Activated naive CD4-positive, alpha-beta T cell treated with anti-CD3 and anti-CD28 coated beads, Interleukin-2, amount 10 ng/mL, durations not matched to agents 7 days and 5 days (primary cell): ENCODE measurements at regions not wholly inside any gene's neighbourhood (a gene's known extent, or its start where the extent isn't known, plus 50 kb on each side); places are given as distances from the start of the nearest gene placed in this dataset.

ENCODE experiments used
- CTCF ChIA-PET: fragments of 350-600 bp; sonication (Branson Sonifier 250); formaldehyde crosslinking; loops from one replicate; lab custom pipeline; 2021; ENCODE audit warnings: antibody characterized with exemption; lab: Charles Lee
- DNase-seq: peaks from one replicate; pipeline ENCODE4 v3.0.0-alpha.2; 2020
- H3K27ac Mint-ChIP-seq: one replicate; pipeline ENCODE4 v1.8.0; 2021; ENCODE audit warnings: mild to moderate bottlenecking, moderate library complexity, mixed read lengths
- H3K27me3 Mint-ChIP-seq: one replicate; pipeline ENCODE4 v1.8.0; 2021; ENCODE audit warnings: mild to moderate bottlenecking, mixed read lengths
- H3K36me3 Mint-ChIP-seq: one replicate; pipeline ENCODE4 v1.8.0; 2021; ENCODE audit warnings: mixed read lengths
- H3K4me1 Mint-ChIP-seq: one replicate; pipeline ENCODE4 v1.8.0; 2021; ENCODE audit warnings: mixed read lengths
- H3K4me3 Mint-ChIP-seq: one replicate; pipeline ENCODE4 v1.8.0; 2021; ENCODE audit warnings: mild to moderate bottlenecking, moderate library complexity, mixed read lengths
- H3K9me3 Mint-ChIP-seq: one replicate; pipeline ENCODE4 v1.8.0; 2021; ENCODE audit warnings: mixed read lengths

GRCh38 chr14:66140213-66140918 is 345.8 kb upstream of the CCDC196 start:
- Mint-ChIP-seq H3K27ac (no peak overlapping the region), H3K4me3 (no peak overlapping the region), H3K27me3 (peaks cover 8% of the 10 kb centered on the region), H3K9me3 (no peaks in the 10 kb centered on the region), H3K36me3 (no peaks in the 10 kb centered on the region), H3K4me1 (no peaks in the 10 kb centered on the region)
- no peak for DNase-seq
- CTCF ChIA-PET, result no interaction called here

- no peaks in the 10 kb centered on the region for H3K9me3 Mint-ChIP-seq
Observed at GRCh38 chr14:66140963-66141362, 345.2 kb upstream of the CCDC196 start.

GRCh38 chr14:66141733-66142132 is 344.4 kb upstream of the CCDC196 start:
- Mint-ChIP-seq H3K27ac (no peak overlapping the region), H3K9me3 (no peaks in the 10 kb centered on the region), H3K27me3 (peaks cover 10% of the 10 kb centered on the region), H3K4me1 (no peaks in the 10 kb centered on the region), H3K4me3 (no peak overlapping the region), H3K36me3 (no peaks in the 10 kb centered on the region)
- CTCF ChIA-PET, result no interaction called here
- no peak for DNase-seq

More at GRCh38 chr14:66140963-66141362, 345.2 kb upstream of the CCDC196 start:
- H3K27ac Mint-ChIP-seq, result no peak overlapping the region
- no peak for DNase-seq
- CTCF ChIA-PET, result no interaction called here
- H3K4me1 Mint-ChIP-seq, result no peaks in the 10 kb centered on the region
- no peaks in the 10 kb centered on the region for H3K36me3 Mint-ChIP-seq
- H3K4me3 Mint-ChIP-seq, result no peak overlapping the region
- peaks cover 8% of the 10 kb centered on the region for H3K27me3 Mint-ChIP-seq

DNA sequence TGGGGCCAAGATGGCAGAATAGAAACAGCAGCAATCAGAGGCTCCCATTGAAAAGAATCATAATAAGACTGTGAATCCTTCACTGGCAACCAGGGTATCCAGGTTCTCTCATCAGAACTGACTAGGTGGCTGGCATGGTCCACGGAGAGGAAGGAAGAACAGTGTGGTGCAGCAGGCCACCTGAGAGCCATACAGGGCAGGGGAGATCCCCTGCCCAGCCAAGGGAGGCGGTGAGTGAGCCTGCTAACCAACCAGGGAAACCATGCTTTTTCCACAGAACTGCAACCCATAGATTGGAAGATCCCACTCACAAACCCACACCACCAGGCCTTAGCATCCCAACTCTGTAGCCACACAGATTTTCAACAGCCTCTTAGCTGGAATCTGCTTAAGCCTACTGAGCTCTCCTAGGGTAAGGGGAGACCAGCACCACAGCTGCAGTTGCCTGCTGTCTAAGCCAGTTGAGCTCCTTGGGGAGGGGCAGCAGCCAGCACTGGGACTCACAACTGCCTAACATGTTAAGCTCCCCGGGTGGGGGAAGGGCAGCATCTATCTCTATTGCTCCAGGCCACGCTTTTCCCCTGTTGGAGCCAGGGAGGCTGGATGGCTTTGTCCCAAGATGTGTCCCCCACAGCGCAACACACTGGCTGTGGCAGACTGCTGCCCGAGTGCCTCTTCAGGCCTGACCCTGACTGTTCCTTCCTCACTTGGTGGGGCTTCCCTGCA is 342.6 kb upstream of the CCDC196 start:
- CTCF ChIA-PET, result no interaction called here
- Mint-ChIP-seq H3K36me3 (no peaks in the 10 kb centered on the region), H3K27ac (no peak overlapping the region), H3K4me1 (no peaks in the 10 kb centered on the region), H3K9me3 (no peaks in the 10 kb centered on the region), H3K4me3 (no peak overlapping the region), H3K27me3 (peaks cover 20% of the 10 kb centered on the region)
- no peak for DNase-seq

- H3K27me3 Mint-ChIP-seq, result peaks cover 5% of the 10 kb centered on the region
- H3K36me3 Mint-ChIP-seq, result no peaks in the 10 kb centered on the region
- H3K4me3 Mint-ChIP-seq, result no peak overlapping the region
- CTCF ChIA-PET, result no interaction called here
- H3K9me3 Mint-ChIP-seq, result no peaks in the 10 kb centered on the region
- no peak for DNase-seq
- no peaks in the 10 kb centered on the region for H3K4me1 Mint-ChIP-seq
- H3K27ac Mint-ChIP-seq, result no peak overlapping the region
Observed at GRCh38 chr14:66152302-66152701, 333.9 kb upstream of the CCDC196 start.

GRCh38 chr14:66152747-66153146 is 333.4 kb upstream of the CCDC196 start:
- Mint-ChIP-seq H3K4me1 (no peaks in the 10 kb centered on the region), H3K27me3 (peaks cover under 1% of the 10 kb centered on the region), H3K27ac (no peak overlapping the region), H3K36me3 (no peaks in the 10 kb centered on the region), H3K4me3 (no peak overlapping the region), H3K9me3 (no peaks in the 10 kb centered on the region)
- DNase-seq, result no peak
- CTCF ChIA-PET, result no interaction called here

DNA sequence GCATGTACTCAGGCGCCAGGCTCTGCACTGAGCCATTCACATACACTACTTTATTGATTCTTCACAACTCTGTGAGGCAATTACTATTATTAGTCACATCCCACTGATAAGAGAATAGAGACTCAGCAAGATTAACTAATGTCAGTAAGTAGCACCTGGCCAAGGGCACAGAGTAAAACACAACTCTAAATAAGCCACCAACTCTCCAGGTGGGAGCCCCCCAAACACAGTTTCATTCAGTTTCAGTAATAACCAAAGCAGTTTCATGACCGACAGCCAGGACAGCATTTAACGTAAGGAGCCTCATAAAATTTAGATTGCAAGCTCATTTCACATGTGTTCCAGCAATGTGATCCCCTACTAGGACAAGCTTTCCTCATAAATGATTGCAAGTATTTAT is 323.1 kb upstream of the CCDC196 start:
- CTCF ChIA-PET, result interaction anchor here (1.3 kb wide), 1 partner anchor 11 kb away, joined by 3 read pairs; no protein-coding TSS in a partner anchor
- Mint-ChIP-seq H3K9me3 (no peaks in the 10 kb centered on the region), H3K27ac (no peak overlapping the region), H3K4me3 (no peak overlapping the region), H3K4me1 (no peaks in the 10 kb centered on the region), H3K27me3 (peaks cover 25% of the 10 kb centered on the region), H3K36me3 (no peaks in the 10 kb centered on the region)
- no peak for DNase-seq

GRCh38 chr14:66165337-66165736 is 320.8 kb upstream of the CCDC196 start:
- no peaks in the 10 kb centered on the region for H3K4me1 Mint-ChIP-seq

DNA sequence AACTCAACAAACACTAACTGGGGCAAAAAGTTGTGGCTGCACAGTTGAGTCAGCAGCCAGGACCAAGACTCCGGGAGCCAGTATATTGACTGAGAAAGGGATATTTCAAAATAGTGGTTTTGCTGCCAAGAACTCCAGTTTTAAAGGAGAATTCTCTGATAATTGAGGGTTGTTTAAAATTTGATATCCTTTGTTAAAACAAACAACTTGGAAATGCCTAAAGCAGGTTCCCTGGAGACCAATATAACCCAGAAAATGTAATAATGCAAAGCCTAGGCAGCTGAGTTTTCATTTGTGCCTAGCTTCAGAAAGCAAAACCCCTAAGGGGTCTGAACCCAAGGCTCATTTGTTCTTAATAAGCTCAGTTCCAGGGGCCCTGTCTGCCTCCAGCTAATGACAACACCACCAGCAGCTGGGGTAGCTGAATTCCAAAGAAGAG is 311.7 kb upstream of the CCDC196 start:
- Mint-ChIP-seq H3K4me1 (no peaks in the 10 kb centered on the region), H3K9me3 (no peaks in the 10 kb centered on the region), H3K27me3 (peaks cover 21% of the 10 kb centered on the region), H3K27ac (no peak overlapping the region), H3K4me3 (no peak overlapping the region), H3K36me3 (no peaks in the 10 kb centered on the region)
- DNase-seq, result no peak
- CTCF ChIA-PET, result interaction anchor here (0.9 kb wide), 1 partner anchor 12 kb away, joined by 3 read pairs; no protein-coding TSS in a partner anchor

More at GRCh38 chr14:66165337-66165736, 320.8 kb upstream of the CCDC196 start:
- Mint-ChIP-seq H3K4me3 (no peak overlapping the region), H3K27ac (no peak overlapping the region), H3K9me3 (no peaks in the 10 kb centered on the region), H3K27me3 (peaks cover 18% of the 10 kb centered on the region), H3K36me3 (no peaks in the 10 kb centered on the region)
- CTCF ChIA-PET, result no interaction called here
- no peak for DNase-seq

DNA sequence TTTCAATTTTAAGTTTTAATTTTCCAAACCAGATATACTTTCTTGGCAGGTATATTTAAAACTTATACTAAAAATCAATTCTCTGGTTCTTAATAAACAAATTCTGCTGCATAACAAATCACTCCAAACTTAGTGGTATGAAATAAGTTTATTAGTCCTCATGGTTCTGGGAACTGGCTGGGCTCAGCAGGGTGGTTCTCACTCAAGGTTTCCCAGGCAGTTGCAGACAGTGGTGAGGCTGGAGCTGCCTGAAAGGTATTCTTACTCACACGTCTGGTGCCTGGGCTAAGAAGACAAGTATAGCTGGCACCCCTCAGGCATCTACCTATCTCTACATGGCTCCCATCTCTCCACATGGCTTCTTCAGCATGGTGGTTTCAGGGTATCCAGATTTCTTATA is 308.2 kb upstream of the CCDC196 start:
- H3K4me3 Mint-ChIP-seq, result no peak overlapping the region
- H3K36me3 Mint-ChIP-seq, result no peaks in the 10 kb centered on the region
- DNase-seq, result no peak
- H3K4me1 Mint-ChIP-seq, result no peaks in the 10 kb centered on the region
- H3K27ac Mint-ChIP-seq, result no peak overlapping the region
- CTCF ChIA-PET, result no interaction called here
- no peaks in the 10 kb centered on the region for H3K9me3 Mint-ChIP-seq
- peaks cover 20% of the 10 kb centered on the region for H3K27me3 Mint-ChIP-seq

- CTCF ChIA-PET, result no interaction called here
- Mint-ChIP-seq H3K4me1 (no peaks in the 10 kb centered on the region), H3K27ac (no peak overlapping the region), H3K9me3 (peaks cover 1% of the 10 kb centered on the region), H3K4me3 (no peak overlapping the region), H3K36me3 (peaks cover 1% of the 10 kb centered on the region), H3K27me3 (no peaks in the 10 kb centered on the region)
- no peak for DNase-seq
Observed at GRCh38 chr14:66196670-66197069, 289.5 kb upstream of the CCDC196 start.

GRCh38 chr14:66197276-66197675 is 288.9 kb upstream of the CCDC196 start:
- peaks cover 1% of the 10 kb centered on the region for H3K36me3 Mint-ChIP-seq
- CTCF ChIA-PET, result no interaction called here
- H3K27ac Mint-ChIP-seq, result no peak overlapping the region
- no peak overlapping the region for H3K4me3 Mint-ChIP-seq
- DNase-seq, result no peak
- H3K9me3 Mint-ChIP-seq, result peaks cover 3% of the 10 kb centered on the region
- no peaks in the 10 kb centered on the region for H3K27me3 Mint-ChIP-seq
- H3K4me1 Mint-ChIP-seq, result no peaks in the 10 kb centered on the region

DNA sequence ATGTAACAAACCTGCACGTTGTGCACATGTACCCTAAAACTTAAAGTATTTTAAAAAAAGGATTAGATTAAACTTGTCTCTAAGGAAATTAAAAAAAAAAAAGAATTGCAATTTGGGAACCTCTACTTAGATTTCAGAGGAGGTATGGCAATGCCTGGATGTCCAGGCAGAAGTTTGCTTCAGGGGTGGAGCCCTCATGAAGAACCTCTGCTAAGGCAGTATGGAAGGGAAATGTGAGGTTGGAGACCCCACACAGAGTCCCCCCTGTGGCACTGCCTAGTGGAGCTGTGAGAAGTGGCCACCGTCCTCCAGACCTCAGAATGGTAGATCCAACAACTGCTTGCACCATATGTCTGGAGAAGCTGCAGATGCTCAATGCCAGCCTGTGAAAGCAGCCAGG is 279.6 kb upstream of the CCDC196 start:
- CTCF ChIA-PET, result no interaction called here
- Mint-ChIP-seq H3K9me3 (peaks cover 17% of the 10 kb centered on the region), H3K4me3 (no peak overlapping the region), H3K27me3 (peaks cover 3% of the 10 kb centered on the region), H3K36me3 (peaks cover 1% of the 10 kb centered on the region), H3K4me1 (no peaks in the 10 kb centered on the region), H3K27ac (no peak overlapping the region)
- no peak for DNase-seq

DNA sequence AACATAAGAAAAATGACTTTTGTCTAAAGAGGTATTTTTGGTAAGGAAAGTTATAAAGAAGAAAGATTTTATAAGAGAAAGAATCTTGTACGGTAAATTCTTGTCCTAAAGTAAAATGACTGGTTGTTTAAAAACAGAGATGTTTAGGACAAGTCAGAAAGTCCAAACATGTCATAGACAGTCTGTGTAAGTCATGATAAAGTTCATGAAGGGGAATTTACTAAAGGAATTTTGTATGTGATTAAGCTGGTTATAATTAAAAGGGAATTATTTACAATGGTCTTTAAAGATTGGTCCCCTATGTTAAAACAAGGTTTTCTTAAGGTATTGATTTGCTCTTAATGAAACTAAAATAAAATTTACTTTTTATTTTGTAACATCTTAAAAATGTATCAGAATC is 269.4 kb upstream of the CCDC196 start:
- Mint-ChIP-seq H3K27me3 (peaks cover 11% of the 10 kb centered on the region), H3K36me3 (peaks cover 5% of the 10 kb centered on the region), H3K4me1 (no peaks in the 10 kb centered on the region), H3K9me3 (peaks cover 20% of the 10 kb centered on the region), H3K4me3 (no peak overlapping the region), H3K27ac (no peak overlapping the region)
- CTCF ChIA-PET, result no interaction called here
- no peak for DNase-seq

DNA sequence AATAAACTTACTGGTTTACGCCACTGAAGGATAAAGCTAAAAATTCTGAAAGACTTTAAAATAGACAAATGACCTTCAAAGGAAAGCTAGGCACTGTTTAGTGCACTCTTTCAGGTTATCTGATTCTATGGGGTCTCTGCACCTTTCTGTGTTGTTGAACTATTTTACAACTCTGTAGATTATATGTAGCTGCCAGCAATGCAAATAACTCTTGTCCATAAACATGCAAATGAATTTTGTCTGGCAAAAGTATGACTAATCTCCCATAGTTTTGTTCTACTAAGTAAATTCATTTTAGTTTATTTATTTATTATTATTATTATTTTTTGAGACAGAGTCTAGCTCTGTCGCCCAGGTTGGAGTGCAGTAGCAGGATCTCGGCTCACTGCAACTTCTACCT is 266.3 kb upstream of the CCDC196 start:
- CTCF ChIA-PET, result no interaction called here
- Mint-ChIP-seq H3K4me1 (no peaks in the 10 kb centered on the region), H3K9me3 (peaks cover 20% of the 10 kb centered on the region), H3K4me3 (no peak overlapping the region), H3K36me3 (peaks cover 5% of the 10 kb centered on the region), H3K27me3 (peaks cover 11% of the 10 kb centered on the region), H3K27ac (no peak overlapping the region)
- DNase-seq, result no peak
